ENCODE measurements at regions not wholly inside any gene's neighbourhood (a gene's known extent, or its start where the extent isn't known, plus 50 kb on each side); places are given as distances from the start of the nearest gene placed in this dataset.

DNA sequence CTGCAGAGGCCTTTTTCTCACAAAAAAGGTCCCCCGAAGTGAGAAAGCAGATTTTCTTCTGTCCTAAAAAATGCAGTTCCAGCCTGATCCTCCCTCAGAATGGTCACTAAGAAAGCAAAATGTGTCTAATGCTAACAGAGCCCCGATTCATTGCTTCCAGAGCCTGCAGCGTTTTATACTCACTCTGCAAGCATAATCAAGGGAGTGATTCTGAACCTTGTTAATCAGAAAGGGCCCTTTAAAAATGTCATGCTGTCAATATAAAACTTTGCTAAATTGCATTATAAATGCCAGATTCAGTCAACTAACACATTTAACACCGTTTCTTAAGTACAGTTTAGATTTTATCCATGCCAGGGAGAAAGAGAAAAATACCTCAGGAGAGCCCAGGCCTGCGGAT, 202.8 kb downstream of the CD83 start (continued):
- TF ChIP-seq, protein P1, sequence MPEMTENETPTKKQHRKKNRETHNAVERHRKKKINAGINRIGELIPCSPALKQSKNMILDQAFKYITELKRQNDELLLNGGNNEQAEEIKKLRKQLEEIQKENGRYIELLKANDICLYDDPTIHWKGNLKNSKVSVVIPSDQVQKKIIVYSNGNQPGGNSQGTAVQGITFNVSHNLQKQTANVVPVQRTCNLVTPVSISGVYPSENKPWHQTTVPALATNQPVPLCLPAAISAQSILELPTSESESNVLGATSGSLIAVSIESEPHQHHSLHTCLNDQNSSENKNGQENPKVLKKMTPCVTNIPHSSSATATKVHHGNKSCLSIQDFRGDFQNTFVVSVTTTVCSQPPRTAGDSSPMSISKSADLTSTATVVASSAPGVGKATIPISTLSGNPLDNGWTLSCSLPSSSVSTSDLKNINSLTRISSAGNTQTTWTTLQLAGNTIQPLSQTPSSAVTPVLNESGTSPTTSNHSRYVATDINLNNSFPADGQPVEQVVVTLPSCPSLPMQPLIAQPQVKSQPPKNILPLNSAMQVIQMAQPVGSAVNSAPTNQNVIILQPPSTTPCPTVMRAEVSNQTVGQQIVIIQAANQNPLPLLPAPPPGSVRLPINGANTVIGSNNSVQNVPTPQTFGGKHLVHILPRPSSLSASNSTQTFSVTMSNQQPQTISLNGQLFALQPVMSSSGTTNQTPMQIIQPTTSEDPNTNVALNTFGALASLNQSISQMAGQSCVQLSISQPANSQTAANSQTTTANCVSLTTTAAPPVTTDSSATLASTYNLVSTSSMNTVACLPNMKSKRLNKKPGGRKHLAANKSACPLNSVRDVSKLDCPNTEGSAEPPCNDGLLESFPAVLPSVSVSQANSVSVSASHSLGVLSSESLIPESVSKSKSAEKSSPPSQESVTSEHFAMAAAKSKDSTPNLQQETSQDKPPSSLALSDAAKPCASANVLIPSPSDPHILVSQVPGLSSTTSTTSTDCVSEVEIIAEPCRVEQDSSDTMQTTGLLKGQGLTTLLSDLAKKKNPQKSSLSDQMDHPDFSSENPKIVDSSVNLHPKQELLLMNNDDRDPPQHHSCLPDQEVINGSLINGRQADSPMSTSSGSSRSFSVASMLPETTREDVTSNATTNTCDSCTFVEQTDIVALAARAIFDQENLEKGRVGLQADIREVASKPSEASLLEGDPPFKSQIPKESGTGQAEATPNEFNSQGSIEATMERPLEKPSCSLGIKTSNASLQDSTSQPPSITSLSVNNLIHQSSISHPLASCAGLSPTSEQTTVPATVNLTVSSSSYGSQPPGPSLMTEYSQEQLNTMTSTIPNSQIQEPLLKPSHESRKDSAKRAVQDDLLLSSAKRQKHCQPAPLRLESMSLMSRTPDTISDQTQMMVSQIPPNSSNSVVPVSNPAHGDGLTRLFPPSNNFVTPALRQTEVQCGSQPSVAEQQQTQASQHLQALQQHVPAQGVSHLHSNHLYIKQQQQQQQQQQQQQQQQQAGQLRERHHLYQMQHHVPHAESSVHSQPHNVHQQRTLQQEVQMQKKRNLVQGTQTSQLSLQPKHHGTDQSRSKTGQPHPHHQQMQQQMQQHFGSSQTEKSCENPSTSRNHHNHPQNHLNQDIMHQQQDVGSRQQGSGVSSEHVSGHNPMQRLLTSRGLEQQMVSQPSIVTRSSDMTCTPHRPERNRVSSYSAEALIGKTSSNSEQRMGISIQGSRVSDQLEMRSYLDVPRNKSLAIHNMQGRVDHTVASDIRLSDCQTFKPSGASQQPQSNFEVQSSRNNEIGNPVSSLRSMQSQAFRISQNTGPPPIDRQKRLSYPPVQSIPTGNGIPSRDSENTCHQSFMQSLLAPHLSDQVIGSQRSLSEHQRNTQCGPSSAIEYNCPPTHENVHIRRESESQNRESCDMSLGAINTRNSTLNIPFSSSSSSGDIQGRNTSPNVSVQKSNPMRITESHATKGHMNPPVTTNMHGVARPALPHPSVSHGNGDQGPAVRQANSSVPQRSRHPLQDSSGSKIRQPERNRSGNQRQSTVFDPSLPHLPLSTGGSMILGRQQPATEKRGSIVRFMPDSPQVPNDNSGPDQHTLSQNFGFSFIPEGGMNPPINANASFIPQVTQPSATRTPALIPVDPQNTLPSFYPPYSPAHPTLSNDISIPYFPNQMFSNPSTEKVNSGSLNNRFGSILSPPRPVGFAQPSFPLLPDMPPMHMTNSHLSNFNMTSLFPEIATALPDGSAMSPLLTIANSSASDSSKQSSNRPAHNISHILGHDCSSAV (CRISPR knock-in tag; IDR thresholded peaks at IDR 0.05; ENCODE audit: borderline replicate concordance): no peak

DNA sequence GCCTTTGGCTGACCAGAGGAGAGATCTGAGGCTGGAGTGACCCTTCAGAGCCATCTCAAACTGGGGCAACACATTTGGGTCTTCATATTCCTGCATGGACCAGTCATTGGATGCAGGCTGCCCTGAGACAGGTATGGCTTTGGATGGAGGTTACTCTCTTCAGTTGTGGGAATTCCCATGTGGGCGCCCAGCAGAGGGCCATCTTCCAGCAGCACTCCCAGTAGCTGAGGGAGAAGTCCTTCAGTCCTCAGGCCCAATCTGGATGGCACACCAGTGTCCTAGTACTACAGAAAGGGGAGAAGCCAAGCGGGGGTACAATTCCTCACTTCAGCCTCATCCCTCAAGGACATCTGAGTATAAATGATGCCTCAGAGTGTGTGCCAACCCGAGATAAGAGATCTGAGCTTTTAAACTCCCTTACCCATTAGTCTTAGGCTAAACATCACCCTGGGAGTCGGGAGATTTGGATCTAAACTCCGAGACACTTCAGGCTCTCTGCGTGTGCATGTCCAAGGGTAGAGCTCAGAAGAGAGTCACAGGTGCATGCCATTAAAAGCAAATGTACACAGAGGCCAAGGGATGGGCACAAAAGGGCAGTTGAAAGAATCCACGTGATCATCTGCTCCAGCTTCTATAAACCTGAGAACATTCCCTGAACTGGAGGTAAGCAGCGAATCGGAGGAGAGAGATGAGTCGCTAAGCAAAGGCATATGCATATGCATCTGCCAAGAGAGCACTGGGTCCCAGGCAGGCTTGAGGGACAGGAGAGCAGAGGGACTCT, 204.6 kb downstream of the CD83 start:
- Histone ChIP-seq H3K4me3 (replicated peaks in 1 of 3; ENCODE audit: insufficient read depth in 1 of 3, low read depth in 2 of 3, low read length in 3 of 3) (no peak overlapping the region), H2AFZ (ENCODE audit: low read length) (no peak overlapping the region), H3K4me1 (ENCODE audit: insufficient read depth, low read length) (no peaks in the 10 kb centered on the region), H3K4me2 (ENCODE audit: low read depth, low read length) (no peak overlapping the region), H3K27ac (ENCODE audit: extremely low read length, insufficient read depth, low read length) (no peak overlapping the region), H3K27me3 (ENCODE audit: control insufficient read depth in 1 of 2, insufficient read depth in 2 of 2, low read length in 2 of 2) (peaks cover 1 to 7% of the 10 kb centered on the region in 2 experiments; a peak in 3 of 5 replicates), H3K9me3 (ENCODE audit: low read length) (no peaks in the 10 kb centered on the region), H3K36me3 (replicated peaks in 1 of 2; ENCODE audit: control insufficient read depth in 1 of 2, insufficient read depth in 2 of 2, low read length in 2 of 2) (no peaks in the 10 kb centered on the region), H4K20me1 (ENCODE audit: insufficient read depth, low read length) (no peaks in the 10 kb centered on the region), H3K79me2 (ENCODE audit: insufficient read depth, low read length) (no peaks in the 10 kb centered on the region), H3K9ac (ENCODE audit: insufficient read depth, low read depth, low read length) (no peak overlapping the region)
- DNase-seq (ENCODE audit: low spot score) (no peak), FAIRE-seq (no peak), ATAC-seq (peak; percentile 74)
- ChIA-PET POLR2A (no interaction called here), CTCF (ENCODE audit: low intra/inter-chr PET ratio, low total read pairs) (no interaction called here)
- 16% methylated on average over 10 of the region's 10 CpGs for WGBS (ENCODE audit: low lambda C conversion rate)
- intact Hi-C loops (cut with micrococcal nuclease; ENCODE audit: unreplicated experiment) (no loop called here), in situ Hi-C loops (cut with HindIII; ENCODE audit: extremely low pct_ligation_motif_present, low pct_unique_long_range_greater_than_20kb) (no loop called here)
- no TSS peak for BruUV-seq (replicated peaks)
- no peak for TF ChIP-seq ZNF619 (CRISPR knock-in tag; IDR thresholded peaks at IDR 0.05)
- TF ChIP-seq ZNF720 (CRISPR knock-in tag; IDR thresholded peaks at IDR 0.05): no peak
- TF ChIP-seq, protein P1 (CRISPR knock-in tag; IDR thresholded peaks at IDR 0.05; ENCODE audit: borderline replicate concordance): no peak

Data from HepG2 (cell line).